ENCODE measurements at regions not wholly inside any gene's neighbourhood (a gene's known extent, or its start where the extent isn't known, plus 50 kb on each side); places are given as distances from the start of the nearest gene placed in this dataset.
"Not testable (repeated sequence)": the region's sequence is repeated elsewhere in the genome, so short reads cannot be mapped to it uniquely, and the experiment has no call there.

DNA sequence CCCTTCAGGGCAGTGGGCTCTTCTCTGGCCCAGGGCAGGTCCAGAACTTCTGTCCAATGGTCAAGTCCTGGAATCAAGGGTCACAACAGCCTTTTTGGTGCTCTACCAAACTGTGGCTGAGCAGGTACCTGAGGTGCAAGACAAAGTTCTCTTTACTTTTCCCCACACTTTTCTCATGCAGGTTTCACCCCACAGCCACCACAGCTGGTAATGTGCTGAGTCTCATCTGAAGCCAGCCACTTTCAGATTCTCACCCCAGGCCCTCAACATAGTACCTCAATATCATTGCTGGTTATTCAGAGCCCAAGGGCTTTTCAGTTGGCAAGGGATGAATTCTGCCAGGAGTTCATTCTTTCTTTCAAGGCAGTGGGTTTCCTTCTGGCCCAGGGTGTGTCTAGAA is 426.0 kb downstream of the TECRL start:
- H3K9me3 ChIP-seq (ENCODE audit: control insufficient read depth, low read depth, low read length), result no peaks in the 10 kb centered on the region
- FAIRE-seq (no peak), DNase-seq (ENCODE audit: low read depth, low spot score) (no peak)
- H3K4me3 ChIP-seq (ENCODE audit: control insufficient read depth in 2 of 3, extremely low read depth in 1 of 3, insufficient read depth in 2 of 3, low read depth in 1 of 3, low read length in 3 of 3), result no peak overlapping the region
- no peak overlapping the region for H3K4me2 ChIP-seq (ENCODE audit: control insufficient read depth, extremely low read depth, insufficient read depth, low read depth, low read length)
- dilution Hi-C loops (cut with MboI; ENCODE audit: extremely low pct_ligation_motif_present, low sequenced_read_pairs), result no loop called here
- no peaks in the 10 kb centered on the region for H4K20me1 ChIP-seq (ENCODE audit: control insufficient read depth, extremely low read depth, insufficient read depth, low read length)
- H3K9me1 ChIP-seq (ENCODE audit: control insufficient read depth, extremely low read depth, insufficient read depth, low read length), result no peaks in the 10 kb centered on the region
- H3K36me3 ChIP-seq (ENCODE audit: control insufficient read depth in 2 of 2, extremely low read depth in 1 of 2, insufficient read depth in 2 of 2, low read length in 2 of 2), result no peaks in the 10 kb centered on the region
- H3K4me1 ChIP-seq (ENCODE audit: control insufficient read depth, extremely low read depth, insufficient read depth, low read length), result no peaks in the 10 kb centered on the region
- no peaks in the 10 kb centered on the region for H3K27me3 ChIP-seq (ENCODE audit: control insufficient read depth, extremely low read depth, insufficient read depth, low read length)
- H3K9ac ChIP-seq (ENCODE audit: control insufficient read depth, extremely low read depth, insufficient read depth, low read length), result no peak overlapping the region
- H3K27ac ChIP-seq (ENCODE audit: control insufficient read depth, insufficient read depth, low read length), result no peak overlapping the region
- H2AFZ ChIP-seq (ENCODE audit: control insufficient read depth, low read length), result no peak overlapping the region
- H3K79me2 ChIP-seq (ENCODE audit: control insufficient read depth, insufficient read depth, low read length), result no peaks in the 10 kb centered on the region
- TF ChIP-seq, protein P1, sequence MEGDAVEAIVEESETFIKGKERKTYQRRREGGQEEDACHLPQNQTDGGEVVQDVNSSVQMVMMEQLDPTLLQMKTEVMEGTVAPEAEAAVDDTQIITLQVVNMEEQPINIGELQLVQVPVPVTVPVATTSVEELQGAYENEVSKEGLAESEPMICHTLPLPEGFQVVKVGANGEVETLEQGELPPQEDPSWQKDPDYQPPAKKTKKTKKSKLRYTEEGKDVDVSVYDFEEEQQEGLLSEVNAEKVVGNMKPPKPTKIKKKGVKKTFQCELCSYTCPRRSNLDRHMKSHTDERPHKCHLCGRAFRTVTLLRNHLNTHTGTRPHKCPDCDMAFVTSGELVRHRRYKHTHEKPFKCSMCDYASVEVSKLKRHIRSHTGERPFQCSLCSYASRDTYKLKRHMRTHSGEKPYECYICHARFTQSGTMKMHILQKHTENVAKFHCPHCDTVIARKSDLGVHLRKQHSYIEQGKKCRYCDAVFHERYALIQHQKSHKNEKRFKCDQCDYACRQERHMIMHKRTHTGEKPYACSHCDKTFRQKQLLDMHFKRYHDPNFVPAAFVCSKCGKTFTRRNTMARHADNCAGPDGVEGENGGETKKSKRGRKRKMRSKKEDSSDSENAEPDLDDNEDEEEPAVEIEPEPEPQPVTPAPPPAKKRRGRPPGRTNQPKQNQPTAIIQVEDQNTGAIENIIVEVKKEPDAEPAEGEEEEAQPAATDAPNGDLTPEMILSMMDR (optimal IDR thresholded peaks at IDR 0.05 in 1 of 3, IDR thresholded peaks at IDR 0.05 in 1 of 3, conservative IDR thresholded peaks at IDR 0.05 in 1 of 3; ENCODE audit: extremely low read depth in 1 of 3, insufficient read depth in 2 of 3, low read length in 3 of 3), result no peak
- no peak for TF ChIP-seq EZH2 (IDR thresholded peaks at IDR 0.05; ENCODE audit: low read length)

DNA sequence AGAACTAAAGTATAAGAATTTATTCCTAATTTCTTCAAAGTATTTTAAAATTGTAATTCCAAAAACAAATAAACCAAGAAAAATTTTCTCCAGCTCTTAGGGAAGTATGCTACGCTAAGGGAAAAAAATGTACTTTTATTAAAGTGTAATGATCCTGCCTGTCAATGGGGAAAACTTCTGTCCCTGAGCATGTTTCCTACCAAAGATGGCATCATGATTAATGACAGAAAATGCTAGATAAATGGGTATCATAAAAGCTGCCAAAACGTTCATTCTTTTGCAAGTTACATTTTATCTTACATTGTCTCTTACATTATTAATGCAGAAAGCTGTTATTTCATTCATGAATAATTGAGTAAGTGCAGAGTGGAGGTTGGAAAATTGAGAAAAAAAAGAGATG is 443.4 kb downstream of the TECRL start:
- DNase-seq (ENCODE audit: low read depth, low spot score) (no peak), FAIRE-seq (no peak)
- H3K27ac ChIP-seq (ENCODE audit: control insufficient read depth, insufficient read depth, low read length), result no peak overlapping the region
- H3K4me2 ChIP-seq (ENCODE audit: control insufficient read depth, extremely low read depth, insufficient read depth, low read depth, low read length), result no peak overlapping the region
- H3K9ac ChIP-seq (ENCODE audit: control insufficient read depth, extremely low read depth, insufficient read depth, low read length), result no peak overlapping the region
- no peaks in the 10 kb centered on the region for H3K79me2 ChIP-seq (ENCODE audit: control insufficient read depth, insufficient read depth, low read length)
- H2AFZ ChIP-seq (ENCODE audit: control insufficient read depth, low read length), result no peak overlapping the region
- H3K4me3 ChIP-seq (ENCODE audit: control insufficient read depth in 2 of 3, extremely low read depth in 1 of 3, insufficient read depth in 2 of 3, low read depth in 1 of 3, low read length in 3 of 3), result no peak overlapping the region
- dilution Hi-C loops (cut with MboI; ENCODE audit: extremely low pct_ligation_motif_present, low sequenced_read_pairs), result no loop called here
- no peaks in the 10 kb centered on the region for H3K9me1 ChIP-seq (ENCODE audit: control insufficient read depth, extremely low read depth, insufficient read depth, low read length)
- no peaks in the 10 kb centered on the region for H3K4me1 ChIP-seq (ENCODE audit: control insufficient read depth, extremely low read depth, insufficient read depth, low read length)
- H3K27me3 ChIP-seq (ENCODE audit: control insufficient read depth, extremely low read depth, insufficient read depth, low read length), result no peaks in the 10 kb centered on the region
- H3K9me3 ChIP-seq (ENCODE audit: control insufficient read depth, low read depth, low read length), result no peaks in the 10 kb centered on the region
- no peaks in the 10 kb centered on the region for H4K20me1 ChIP-seq (ENCODE audit: control insufficient read depth, extremely low read depth, insufficient read depth, low read length)
- no peak for TF ChIP-seq EZH2 (IDR thresholded peaks at IDR 0.05; ENCODE audit: low read length)
- TF ChIP-seq, protein P1 (optimal IDR thresholded peaks at IDR 0.05 in 1 of 3, IDR thresholded peaks at IDR 0.05 in 1 of 3, conservative IDR thresholded peaks at IDR 0.05 in 1 of 3; ENCODE audit: extremely low read depth in 1 of 3, insufficient read depth in 2 of 3, low read length in 3 of 3), result no peak
- no peaks in the 10 kb centered on the region for H3K36me3 ChIP-seq (ENCODE audit: control insufficient read depth in 2 of 2, extremely low read depth in 1 of 2, insufficient read depth in 2 of 2, low read length in 2 of 2)

DNA sequence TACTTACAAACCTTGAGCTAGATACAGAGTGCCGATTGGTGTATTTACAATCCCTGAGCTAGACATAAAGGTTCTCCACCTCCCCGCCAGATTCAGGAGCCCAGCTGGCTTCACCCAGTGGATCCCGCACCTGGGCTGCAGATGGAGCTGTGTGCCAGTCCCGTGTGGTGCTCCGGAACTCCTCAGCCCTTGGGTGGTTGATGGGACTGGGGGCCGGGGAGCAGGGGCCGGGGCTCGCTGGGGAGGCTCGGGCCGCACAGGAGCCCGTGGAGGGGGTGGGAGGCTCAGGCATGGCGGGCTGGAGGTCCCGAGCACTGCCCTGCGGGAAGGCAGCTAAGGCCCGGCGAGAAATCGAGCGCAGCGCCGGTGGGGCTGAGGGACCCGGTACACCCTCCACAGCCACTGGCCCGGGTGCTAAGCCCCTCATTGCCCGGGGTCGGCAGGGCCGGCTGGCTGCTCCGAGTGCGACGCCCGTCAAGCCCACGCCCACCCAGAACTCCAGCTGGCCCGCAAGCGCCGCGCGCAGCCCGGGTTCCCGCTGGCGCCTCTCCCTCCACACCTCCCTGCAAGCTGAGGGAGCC is 466.5 kb downstream of the TECRL start:
- H3K36me3 ChIP-seq (ENCODE audit: control insufficient read depth in 2 of 2, extremely low read depth in 1 of 2, insufficient read depth in 2 of 2, low read length in 2 of 2); H4K20me1 ChIP-seq (ENCODE audit: control insufficient read depth, extremely low read depth, insufficient read depth, low read length); H3K9me3 ChIP-seq (ENCODE audit: control insufficient read depth, low read depth, low read length); H3K4me2 ChIP-seq (ENCODE audit: control insufficient read depth, extremely low read depth, insufficient read depth, low read depth, low read length); H3K9me1 ChIP-seq (ENCODE audit: control insufficient read depth, extremely low read depth, insufficient read depth, low read length); H3K9ac ChIP-seq (ENCODE audit: control insufficient read depth, extremely low read depth, insufficient read depth, low read length); dilution Hi-C loops (cut with MboI; ENCODE audit: extremely low pct_ligation_motif_present, low sequenced_read_pairs); H3K27ac ChIP-seq (ENCODE audit: control insufficient read depth, insufficient read depth, low read length); H3K4me1 ChIP-seq (ENCODE audit: control insufficient read depth, extremely low read depth, insufficient read depth, low read length); H3K4me3 ChIP-seq (ENCODE audit: control insufficient read depth in 2 of 3, extremely low read depth in 1 of 3, insufficient read depth in 2 of 3, low read depth in 1 of 3, low read length in 3 of 3); DNase-seq (ENCODE audit: low read depth, low spot score); H3K79me2 ChIP-seq (ENCODE audit: control insufficient read depth, insufficient read depth, low read length); H2AFZ ChIP-seq (ENCODE audit: control insufficient read depth, low read length); H3K27me3 ChIP-seq (ENCODE audit: control insufficient read depth, extremely low read depth, insufficient read depth, low read length); FAIRE-seq: not testable (repeated sequence)

Measured in keratinocyte (primary cell).